OCI-LY7 (cell line): ENCODE measurements at regions not wholly inside any gene's neighbourhood (a gene's known extent, or its start where the extent isn't known, plus 50 kb on each side); places are given as distances from the start of the nearest gene placed in this dataset.
"Not testable (repeated sequence)": the region's sequence is repeated elsewhere in the genome, so short reads cannot be mapped to it uniquely, and the experiment has no call there.

Source experiments
- BruUV-seq: library from RNA; stranded (reverse); fragments of 400-500 nt; replicated peaks from 2 replicates; lab custom pipeline; 2021; lab: Mats Ljungman, UMichigan
- CTCF ChIA-PET: fragments of 300-600 bp; sonication (Branson Sonifier 250); formaldehyde crosslinking; loops from one replicate; lab custom pipeline; 2022; ENCODE audit warnings: antibody characterized with exemption; ENCODE audit not compliant: unreplicated experiment; lab: Charles Lee
- POLR2A ChIA-PET: fragments of 300-600 bp; sonication (Branson Sonifier 250); formaldehyde crosslinking; loops from one replicate; lab custom pipeline; 2022; ENCODE audit warnings: antibody characterized with exemption; lab: Charles Lee
- DNase-seq: peaks from one replicate; pipeline ENCODE4 v3.0.0-alpha.2; 2015; ENCODE audit warnings: low spot score
- H2AFZ ChIP-seq: fragments of 200-600 bp; sonication (generic), shearing (Covaris generic); 2 replicates; pipeline ENCODE4 v1.6.1; 2014; ENCODE audit warnings: mild to moderate bottlenecking, antibody characterized with exemption, low read length, moderate library complexity
- H3K27ac ChIP-seq: fragments of 200-600 bp; sonication (generic); 2 replicates; pipeline ENCODE4 v1.5.1; 2014; ENCODE audit warnings: mixed run types, low read depth, mild to moderate bottlenecking, moderate library complexity, low read length, inconsistent platforms; ENCODE audit not compliant: poor library complexity, severe bottlenecking
- H3K36me3 ChIP-seq: fragments of 200-600 bp; sonication (generic); 2 replicates; pipeline ENCODE4 v1.6.1; 2014; ENCODE audit warnings: mild to moderate bottlenecking, antibody characterized with exemption, low read length, moderate library complexity, mixed read lengths; ENCODE audit not compliant: insufficient read depth
- H3K4me1 ChIP-seq: fragments of 200-600 bp; sonication (generic); 2 replicates; pipeline ENCODE4 v1.5.1; 2014; ENCODE audit warnings: mild to moderate bottlenecking, low read length; ENCODE audit not compliant: insufficient read depth, poor library complexity, severe bottlenecking
- H3K4me2 ChIP-seq: fragments of 200-600 bp; sonication (generic); 2 replicates; pipeline ENCODE4 v1.6.1; 2014; ENCODE audit warnings: mild to moderate bottlenecking, low read length
- H3K4me3 ChIP-seq: fragments of 200-600 bp; sonication (generic); 2 replicates; pipeline ENCODE4 v1.5.1; 2014; ENCODE audit warnings: mild to moderate bottlenecking, low read depth, low read length; ENCODE audit not compliant: poor library complexity, severe bottlenecking
- H3K79me2 ChIP-seq: fragments of 200-600 bp; sonication (generic); 2 replicates; pipeline ENCODE4 v1.6.1; 2016; ENCODE audit warnings: low read depth, mild to moderate bottlenecking, low read length, moderate library complexity, mixed read lengths; ENCODE audit not compliant: insufficient read depth
- H3K9me2 ChIP-seq: fragments of 200-600 bp; sonication (generic); 2 replicates; pipeline ENCODE4 v1.6.1; 2016; ENCODE audit warnings: mild to moderate bottlenecking, low read length, mixed read lengths; ENCODE audit not compliant: insufficient read depth
- H3K9me3 ChIP-seq: fragments of 200-600 bp; sonication (generic); 2 replicates; pipeline ENCODE4 v1.6.1; 2014; ENCODE audit warnings: mild to moderate bottlenecking, mixed run types, low read length, mixed read lengths
- H4K20me1 ChIP-seq: fragments of 200-600 bp; sonication (generic); 2 replicates; pipeline ENCODE4 v1.6.1; 2014; ENCODE audit warnings: mild to moderate bottlenecking, antibody characterized with exemption, low read length, moderate library complexity, mixed read lengths; ENCODE audit not compliant: insufficient read depth
- EZH2phosphoT487 ChIP-seq: fragments of 200-600 bp; sonication (generic); IDR thresholded peaks from 2 replicates; pipeline ENCODE4 v1.6.1; 2018; ENCODE audit warnings: low read depth, borderline replicate concordance, mild to moderate bottlenecking, mixed run types, antibody characterized with exemption, low read length, moderate library complexity, mixed read lengths
- intact Hi-C: fragments of 100-400 bp; cut with micrococcal nuclease; formaldehyde crosslinking; loops from one replicate; pipeline ENCODE4 v1.10.0; 2022; ENCODE audit not compliant: unreplicated experiment
- TF ChIP-seq, protein P1 (sequence below): fragments of 200-600 bp; sonication (generic); conservative IDR thresholded peaks from 2 replicates; pipeline ENCODE4 v1.5.1; 2014; ENCODE audit warnings: mild to moderate bottlenecking, antibody characterized with exemption, low read length, moderate library complexity, mixed read lengths

- DNase-seq, result no peak
- TF ChIP-seq, protein P1, sequence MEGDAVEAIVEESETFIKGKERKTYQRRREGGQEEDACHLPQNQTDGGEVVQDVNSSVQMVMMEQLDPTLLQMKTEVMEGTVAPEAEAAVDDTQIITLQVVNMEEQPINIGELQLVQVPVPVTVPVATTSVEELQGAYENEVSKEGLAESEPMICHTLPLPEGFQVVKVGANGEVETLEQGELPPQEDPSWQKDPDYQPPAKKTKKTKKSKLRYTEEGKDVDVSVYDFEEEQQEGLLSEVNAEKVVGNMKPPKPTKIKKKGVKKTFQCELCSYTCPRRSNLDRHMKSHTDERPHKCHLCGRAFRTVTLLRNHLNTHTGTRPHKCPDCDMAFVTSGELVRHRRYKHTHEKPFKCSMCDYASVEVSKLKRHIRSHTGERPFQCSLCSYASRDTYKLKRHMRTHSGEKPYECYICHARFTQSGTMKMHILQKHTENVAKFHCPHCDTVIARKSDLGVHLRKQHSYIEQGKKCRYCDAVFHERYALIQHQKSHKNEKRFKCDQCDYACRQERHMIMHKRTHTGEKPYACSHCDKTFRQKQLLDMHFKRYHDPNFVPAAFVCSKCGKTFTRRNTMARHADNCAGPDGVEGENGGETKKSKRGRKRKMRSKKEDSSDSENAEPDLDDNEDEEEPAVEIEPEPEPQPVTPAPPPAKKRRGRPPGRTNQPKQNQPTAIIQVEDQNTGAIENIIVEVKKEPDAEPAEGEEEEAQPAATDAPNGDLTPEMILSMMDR, result no peak
- no peak for TF ChIP-seq EZH2phosphoT487
- no peak overlapping the region for H2AFZ ChIP-seq
- no peak overlapping the region for H3K27ac ChIP-seq
- no peak overlapping the region for H3K4me3 ChIP-seq
- intact Hi-C loops, result no loop called here
- CTCF ChIA-PET, result no interaction called here
- no peaks in the 10 kb centered on the region for H3K79me2 ChIP-seq
- H3K9me2 ChIP-seq, result no peaks in the 10 kb centered on the region
- BruUV-seq, result no TSS peak
- POLR2A ChIA-PET, result no interaction called here
- H3K4me2 ChIP-seq, result no peak overlapping the region
- H3K36me3 ChIP-seq, result no peaks in the 10 kb centered on the region
- H3K9me3 ChIP-seq, result no peaks in the 10 kb centered on the region
- H3K4me1 ChIP-seq, result no peaks in the 10 kb centered on the region
- no peaks in the 10 kb centered on the region for H4K20me1 ChIP-seq
These were observed 321.3 kb downstream of the MEX3B start for GRCh38 chr15:81724536-81724935.

DNA sequence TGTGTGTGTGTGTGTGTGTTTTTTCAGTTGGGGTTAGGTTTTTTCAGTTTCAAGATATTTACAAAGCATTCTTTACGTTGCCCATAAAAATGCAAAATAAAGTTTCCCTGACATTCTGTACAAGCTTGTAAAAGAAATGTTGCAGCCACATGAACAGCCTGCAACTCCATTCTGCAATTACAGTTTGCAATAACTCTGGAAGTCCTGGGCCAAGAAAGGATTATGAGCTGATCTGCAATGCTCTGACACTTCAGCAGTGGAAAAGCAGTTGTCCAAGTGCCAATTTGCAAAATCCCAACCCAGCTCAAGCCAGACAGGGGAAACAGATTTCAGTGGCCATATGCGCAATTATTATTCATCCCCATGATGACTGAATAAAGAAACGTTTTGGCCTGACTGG is 322.1 kb downstream of the MEX3B start:
- ChIA-PET POLR2A (no interaction called here), CTCF (no interaction called here)
- no peak overlapping the region for H2AFZ ChIP-seq
- intact Hi-C loops, result no loop called here
- no peaks in the 10 kb centered on the region for H4K20me1 ChIP-seq
- no peaks in the 10 kb centered on the region for H3K36me3 ChIP-seq
- no peaks in the 10 kb centered on the region for H3K9me2 ChIP-seq
- H3K4me3 ChIP-seq, result no peak overlapping the region
- no peak for DNase-seq
- TF ChIP-seq, protein P1, result no peak
- TF ChIP-seq EZH2phosphoT487, result no peak
- H3K9me3 ChIP-seq, result no peaks in the 10 kb centered on the region
- no TSS peak for BruUV-seq
- H3K27ac ChIP-seq, result no peak overlapping the region
- no peak overlapping the region for H3K4me2 ChIP-seq
- H3K79me2 ChIP-seq, result no peaks in the 10 kb centered on the region
- no peaks in the 10 kb centered on the region for H3K4me1 ChIP-seq

GRCh38 chr15:81723113-81723651 is 322.6 kb downstream of the MEX3B start:
- BruUV-seq, result no TSS peak
- ChIA-PET CTCF (no interaction called here), POLR2A (no interaction called here)
- Histone ChIP-seq H3K36me3 (no peaks in the 10 kb centered on the region), H3K27ac (no peak overlapping the region), H3K9me3 (no peaks in the 10 kb centered on the region), H3K4me1 (no peaks in the 10 kb centered on the region), H3K9me2 (no peaks in the 10 kb centered on the region), H4K20me1 (no peaks in the 10 kb centered on the region), H3K4me2 (no peak overlapping the region), H3K4me3 (no peak overlapping the region), H2AFZ (no peak overlapping the region), H3K79me2 (no peaks in the 10 kb centered on the region)
- no peak for TF ChIP-seq EZH2phosphoT487
- TF ChIP-seq, protein P1, result no peak
- no peak for DNase-seq
- intact Hi-C loops, result no loop called here

DNA sequence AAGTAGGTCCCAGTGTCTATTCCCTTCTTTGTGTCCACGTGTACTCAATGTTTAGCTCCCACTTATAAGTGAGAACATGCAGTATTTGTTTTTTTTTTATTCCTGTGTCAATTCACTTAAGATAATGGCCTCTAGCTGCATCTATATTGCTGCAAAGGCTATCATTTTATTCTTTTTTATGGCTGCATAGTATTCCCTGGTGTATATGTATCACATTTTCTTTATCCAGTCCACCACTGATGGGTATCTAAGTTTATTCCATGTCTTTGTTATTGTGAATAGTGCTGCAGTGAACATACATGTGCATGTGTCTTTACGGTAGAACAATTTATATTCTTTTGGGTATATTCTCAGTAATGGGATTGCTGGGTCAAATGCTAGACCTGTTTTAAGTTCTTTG is 329.4 kb downstream of the MEX3B start:
- H3K79me2 ChIP-seq, H3K4me3 ChIP-seq, H3K4me1 ChIP-seq, H3K9me3 ChIP-seq, H2AFZ ChIP-seq, POLR2A ChIA-PET, BruUV-seq, H3K9me2 ChIP-seq, DNase-seq, CTCF ChIA-PET, H4K20me1 ChIP-seq, H3K27ac ChIP-seq, H3K36me3 ChIP-seq, intact Hi-C loops, H3K4me2 ChIP-seq: not testable (repeated sequence)
